Right hindlimb (tissue), 1 donor: ENCODE measurements at regions not wholly inside any gene's neighbourhood (a gene's known extent, or its start where the extent isn't known, plus 50 kb on each side); places are given as distances from the start of the nearest gene placed in this dataset.
A peak's percentile ranks its signal among the peaks of the same experiment; 100 is the strongest.
"Not testable (repeated sequence)": the region's sequence is repeated elsewhere in the genome, so short reads cannot be mapped to it uniquely, and the experiment has no call there.

Experiments used
- DNase-seq: peaks from one replicate; pipeline ENCODE4 v3.0.0-alpha.2; 2018

- no peak for DNase-seq
These were observed 788.4 kb upstream of the TMEFF2 start for GRCh38 chr2:192983173-192983572.

GRCh38 chr2:192978395-192978794, 783.7 kb upstream of the TMEFF2 start:
- DNase-seq, result peak; percentile 74

- DNase-seq, result no peak
These were observed 777.2 kb upstream of the TMEFF2 start for GRCh38 chr2:192971981-192972380.

GRCh38 chr2:192969055-192969454, 774.3 kb upstream of the TMEFF2 start:
- DNase-seq, result no peak

GRCh38 chr2:192960945-192961344, 766.2 kb upstream of the TMEFF2 start:
- DNase-seq, result no peak

- not testable (repeated sequence) for DNase-seq
These were observed 763.9 kb upstream of the TMEFF2 start for GRCh38 chr2:192958615-192959014.

- DNase-seq, result no peak
These were observed 762.7 kb upstream of the TMEFF2 start for GRCh38 chr2:192957425-192957824.

- DNase-seq, result no peak
These were observed 758.4 kb upstream of the TMEFF2 start for GRCh38 chr2:192953116-192953515.

GRCh38 chr2:192952245-192952644, 757.5 kb upstream of the TMEFF2 start:
- no peak for DNase-seq

GRCh38 chr2:192948316-192948715, 753.6 kb upstream of the TMEFF2 start:
- peak; percentile 16 for DNase-seq

GRCh38 chr2:192947352-192947751, 752.6 kb upstream of the TMEFF2 start:
- DNase-seq, result no peak

- no peak for DNase-seq
These were observed 746.0 kb upstream of the TMEFF2 start for GRCh38 chr2:192940767-192941166.

- no peak for DNase-seq
These were observed 737.6 kb upstream of the TMEFF2 start for GRCh38 chr2:192932376-192932775.

- not testable (repeated sequence) for DNase-seq
These were observed 726.9 kb upstream of the TMEFF2 start for GRCh38 chr2:192921631-192922030.

- no peak for DNase-seq
These were observed 706.7 kb upstream of the TMEFF2 start for GRCh38 chr2:192901446-192901845.

GRCh38 chr2:192899466-192899865, 704.7 kb upstream of the TMEFF2 start:
- DNase-seq, result no peak

GRCh38 chr2:192893976-192894375, 699.2 kb upstream of the TMEFF2 start:
- not testable (repeated sequence) for DNase-seq

GRCh38 chr2:192888109-192888508, 693.4 kb upstream of the TMEFF2 start:
- no peak for DNase-seq

- no peak for DNase-seq
These were observed 692.6 kb upstream of the TMEFF2 start for GRCh38 chr2:192887337-192887736.

- DNase-seq, result no peak
These were observed 691.9 kb upstream of the TMEFF2 start for GRCh38 chr2:192886636-192887035.

- no peak for DNase-seq
These were observed 690.9 kb upstream of the TMEFF2 start for GRCh38 chr2:192885569-192886160.

GRCh38 chr2:192877159-192877558, 682.4 kb upstream of the TMEFF2 start:
- DNase-seq, result no peak

- no peak for DNase-seq
These were observed 682.0 kb upstream of the TMEFF2 start for GRCh38 chr2:192876698-192877097.

GRCh38 chr2:192854706-192855105, 660.0 kb upstream of the TMEFF2 start:
- no peak for DNase-seq

GRCh38 chr2:192854031-192854430, 659.3 kb upstream of the TMEFF2 start:
- no peak for DNase-seq
